Eye (tissue), 1 donor: ENCODE measurements at regions not wholly inside any gene's neighbourhood (a gene's known extent, or its start where the extent isn't known, plus 50 kb on each side); places are given as distances from the start of the nearest gene placed in this dataset.
"Not testable (repeated sequence)": the region's sequence is repeated elsewhere in the genome, so short reads cannot be mapped to it uniquely, and the experiment has no call there.

Source experiments
- DNase-seq: peaks from one replicate; pipeline ENCODE4 v3.0.0-alpha.2; 2015

DNA sequence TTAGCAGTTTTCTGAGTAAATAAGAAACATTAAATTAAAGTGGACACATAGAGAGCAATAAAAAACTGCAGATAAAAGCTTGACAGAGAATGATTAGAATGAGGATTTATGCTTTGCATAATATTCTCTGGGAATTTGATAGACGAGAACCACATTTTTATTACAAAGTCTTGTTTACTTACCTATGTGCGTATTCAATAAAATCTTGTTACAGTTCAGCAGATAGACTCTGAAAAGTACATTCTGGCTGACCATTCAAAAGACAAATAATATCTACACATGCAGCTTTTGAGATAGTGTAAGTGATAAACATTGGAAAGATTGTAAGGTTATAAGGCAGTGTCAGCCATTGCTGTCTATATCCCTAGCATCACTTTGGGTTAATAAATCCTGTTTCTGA, 381.6 kb downstream of the NYAP2 start:
- DNase-seq = no peak

DNA sequence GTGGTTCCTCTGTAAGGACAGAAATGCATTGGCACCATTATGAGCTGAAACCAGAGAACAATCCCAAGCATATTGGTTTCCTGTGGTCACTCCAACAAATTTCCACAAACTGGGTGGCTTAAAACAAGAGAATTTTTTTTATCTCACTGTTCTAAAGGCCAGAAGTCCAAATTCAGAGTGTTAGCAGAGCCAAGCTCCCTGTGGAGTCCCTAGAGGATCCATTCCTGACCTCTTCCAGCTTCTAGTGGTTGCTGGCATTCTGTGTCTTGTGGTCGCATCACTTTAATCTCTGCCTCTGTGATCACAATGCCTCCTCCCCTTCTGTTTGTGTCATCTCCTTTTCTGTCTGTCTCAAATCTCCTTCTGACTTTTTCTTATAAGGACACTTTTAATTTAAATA, 380.3 kb downstream of the NYAP2 start:
- DNase-seq = no peak

DNA sequence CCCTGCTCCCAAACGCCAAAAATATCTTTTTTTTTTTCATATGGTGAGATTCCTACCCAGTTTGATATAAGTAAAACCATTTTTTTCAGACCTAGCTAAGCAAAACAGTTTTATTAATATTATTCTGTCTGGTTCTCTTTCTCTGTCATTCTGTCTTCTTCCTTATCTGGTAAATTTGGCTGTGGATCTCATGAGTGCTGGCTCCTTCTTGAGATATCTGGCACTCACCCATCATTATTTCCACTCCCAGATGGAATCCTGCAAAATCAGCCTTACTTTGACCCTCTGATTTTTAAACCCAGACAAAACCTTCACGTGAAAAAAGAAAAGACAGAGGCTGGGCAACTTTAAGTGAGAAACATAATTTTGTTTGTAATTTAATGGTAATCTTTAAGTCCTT, 373.6 kb downstream of the NYAP2 start:
- no peak for DNase-seq

DNA sequence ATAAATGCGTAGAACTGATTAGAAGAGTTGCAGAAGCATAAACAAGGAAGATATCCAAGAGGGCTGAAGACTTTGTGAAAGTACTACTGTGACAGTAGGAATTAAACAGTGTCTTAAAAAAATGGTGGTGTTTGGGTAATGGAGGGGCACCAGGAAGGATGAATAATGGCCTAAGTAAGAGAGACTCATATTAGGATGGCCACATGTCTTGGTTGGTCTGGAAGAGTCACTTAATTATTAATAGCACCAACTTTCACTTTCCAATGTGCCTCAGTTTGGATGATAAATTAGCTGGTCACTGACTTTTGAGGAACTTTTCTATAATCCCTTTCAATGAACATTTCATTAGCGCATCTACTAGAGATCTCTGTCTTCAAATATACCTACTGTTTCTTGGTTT, 372.2 kb downstream of the NYAP2 start:
- no peak for DNase-seq

DNA sequence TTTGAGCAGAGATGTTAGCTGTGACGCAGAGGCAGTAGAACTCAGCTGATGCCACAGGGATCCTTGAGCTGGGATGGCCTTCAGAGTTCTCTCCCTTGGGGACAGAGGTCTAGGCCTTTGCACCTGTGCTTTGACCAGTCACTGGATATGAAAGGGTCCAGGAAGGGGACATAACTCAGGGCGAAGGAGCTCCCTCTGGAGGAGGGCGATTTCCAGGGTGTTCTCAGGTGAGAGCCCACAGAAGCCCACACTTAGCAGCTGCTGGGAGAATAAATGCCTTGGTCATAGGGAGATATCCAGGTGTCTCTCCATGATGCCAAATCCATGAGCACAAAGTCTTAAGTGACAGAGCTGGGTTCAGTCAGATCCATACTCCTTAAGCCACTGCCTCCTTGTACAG, 369.2 kb downstream of the NYAP2 start:
- no peak for DNase-seq

DNA sequence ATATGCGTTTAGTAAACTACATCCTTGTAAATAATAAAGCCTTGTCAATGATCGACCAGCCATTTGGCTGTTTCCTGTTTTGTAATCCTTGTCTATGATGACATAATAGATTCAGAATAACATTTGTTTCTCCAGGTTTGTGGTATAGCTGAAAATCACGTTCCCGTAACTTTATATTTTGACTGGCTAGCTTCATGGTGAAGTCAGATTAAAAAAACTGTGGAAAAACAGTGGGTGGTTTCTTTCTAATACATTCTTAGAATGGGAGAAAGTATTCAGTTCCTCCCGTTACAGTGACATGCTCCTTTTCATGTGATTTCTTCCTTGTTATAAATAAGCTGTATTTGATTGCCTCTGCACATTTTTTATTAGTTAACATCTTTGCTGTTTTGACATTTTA, 366.9 kb downstream of the NYAP2 start:
- peak; percentile 16 for DNase-seq

DNA sequence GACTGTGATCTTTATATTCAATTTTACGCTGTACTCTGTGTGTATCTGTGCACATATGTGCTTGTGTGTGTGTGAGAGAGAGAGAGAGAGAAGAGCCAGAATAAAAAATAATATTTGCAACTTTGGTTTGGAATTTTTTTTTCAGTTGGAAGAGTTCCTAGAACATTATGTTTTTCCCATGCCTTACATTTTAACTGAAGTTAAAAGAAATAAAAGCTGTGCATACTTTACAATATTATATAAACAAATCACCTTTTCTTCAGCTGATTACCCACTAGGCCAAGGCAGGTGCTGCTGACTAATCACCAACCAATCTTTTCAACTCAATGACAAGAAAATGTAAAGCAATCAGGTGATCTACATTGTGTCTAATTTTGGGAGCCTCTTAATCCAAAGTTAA, 366.3 kb downstream of the NYAP2 start:
- no peak for DNase-seq

DNA sequence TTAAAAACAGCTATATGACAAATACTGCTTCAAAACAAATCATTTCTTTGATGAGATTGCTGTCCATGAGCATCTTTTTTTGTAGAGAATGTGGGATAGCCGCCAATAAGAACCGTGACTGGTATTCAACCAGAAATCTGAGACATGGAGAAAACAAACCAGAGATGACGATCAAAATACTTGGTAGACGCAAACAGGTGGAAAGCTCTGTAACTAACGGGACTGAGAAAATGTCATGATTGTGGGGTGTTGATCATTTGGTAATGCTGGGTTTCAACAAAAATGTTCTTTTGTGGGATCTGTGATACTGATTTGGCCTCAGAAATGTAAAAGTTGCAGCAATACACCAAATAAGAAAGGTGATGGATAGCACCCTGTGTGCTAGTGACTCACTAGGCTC, 364.8 kb downstream of the NYAP2 start:
- peak; percentile 18 for DNase-seq

DNA sequence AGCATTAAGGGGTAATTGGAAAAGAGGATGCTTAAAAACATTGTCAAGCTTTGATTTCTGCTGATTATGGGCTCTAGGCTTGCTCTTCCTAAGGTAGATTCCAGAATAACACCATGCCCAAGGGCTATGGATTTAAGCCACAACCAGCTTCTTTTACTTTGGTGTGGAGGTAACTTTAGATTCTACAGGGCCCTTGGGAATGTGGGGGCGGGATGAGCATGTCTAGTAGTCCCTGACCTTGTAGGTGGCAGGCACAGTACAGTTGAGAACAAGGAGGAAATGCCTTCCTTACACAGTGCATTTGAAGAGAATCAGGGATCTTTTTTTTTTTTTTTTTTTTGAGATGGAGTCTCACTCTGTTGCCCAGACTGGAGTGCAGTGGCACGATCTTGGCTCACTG, 364.2 kb downstream of the NYAP2 start:
- no peak for DNase-seq

- no peak for DNase-seq
Measured at GRCh38 chr2:225761396-225761795, 361.9 kb downstream of the NYAP2 start.

DNA sequence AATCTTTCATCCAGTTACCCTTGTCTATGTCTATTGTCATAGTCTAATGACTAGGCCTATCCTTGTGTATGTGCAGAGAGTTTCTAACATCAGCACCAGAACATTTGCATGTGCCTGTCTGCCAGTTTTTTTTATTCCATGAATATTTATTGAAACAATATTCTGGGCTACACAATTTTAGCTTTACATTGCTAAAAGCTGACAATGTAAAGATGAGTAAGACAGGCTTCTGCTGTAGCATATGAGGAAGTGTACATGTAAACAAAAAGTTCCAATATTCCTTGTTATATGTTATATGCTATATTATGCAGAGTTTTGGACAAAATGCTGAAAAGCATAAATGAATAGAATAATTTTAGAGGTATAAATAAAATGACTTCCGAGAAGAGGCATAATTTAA, 357.7 kb downstream of the NYAP2 start:
- DNase-seq = no peak

DNA sequence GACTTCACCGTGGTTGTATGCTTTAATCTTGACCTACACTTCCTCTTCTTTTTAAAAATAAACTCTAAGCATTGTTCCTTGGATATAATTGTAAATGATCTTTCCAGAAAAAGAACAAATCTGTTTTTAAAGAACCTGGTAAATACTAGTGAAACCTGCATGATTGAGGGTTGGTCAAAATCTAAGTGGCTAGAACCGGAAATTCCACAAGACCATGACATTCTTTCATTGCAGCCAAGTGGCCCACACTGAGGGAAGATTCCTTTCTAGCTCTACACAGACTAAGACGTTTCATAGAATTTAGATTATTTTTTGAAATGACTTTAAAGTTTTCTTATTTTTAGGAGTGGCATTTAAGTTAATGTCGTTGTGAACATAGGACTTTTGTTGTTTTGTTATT, 356.7 kb downstream of the NYAP2 start:
- no peak for DNase-seq

DNA sequence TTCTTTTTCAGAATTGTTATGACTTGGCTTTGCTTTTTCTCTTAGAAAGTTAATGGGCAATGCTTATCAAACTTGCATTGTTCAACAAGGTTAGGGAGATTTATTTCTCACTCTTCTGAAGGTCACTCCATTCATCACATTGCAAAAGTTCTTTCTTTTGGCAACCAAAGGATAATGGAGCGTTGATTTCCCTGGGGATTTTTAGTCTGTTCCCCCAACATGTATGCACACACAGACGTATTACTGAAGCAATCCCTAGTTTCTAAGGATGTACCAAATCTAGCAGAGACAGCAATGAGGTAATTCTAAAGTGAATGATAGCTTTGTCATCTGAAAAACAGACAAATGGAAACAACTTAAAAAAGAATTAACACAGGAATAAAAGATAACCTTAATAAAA, 349.1 kb downstream of the NYAP2 start:
- DNase-seq = no peak

GRCh38 chr2:225743996-225744395, 344.5 kb downstream of the NYAP2 start:
- not testable (repeated sequence) for DNase-seq

- DNase-seq = no peak
Measured at GRCh38 chr2:225742487-225742886, 343.0 kb downstream of the NYAP2 start.

GRCh38 chr2:225740086-225740485, 340.6 kb downstream of the NYAP2 start:
- peak; percentile 56 for DNase-seq

- DNase-seq = no peak
Measured at GRCh38 chr2:225739328-225739727, 339.8 kb downstream of the NYAP2 start.

GRCh38 chr2:225738735-225739134, 339.2 kb downstream of the NYAP2 start:
- DNase-seq = no peak

DNA sequence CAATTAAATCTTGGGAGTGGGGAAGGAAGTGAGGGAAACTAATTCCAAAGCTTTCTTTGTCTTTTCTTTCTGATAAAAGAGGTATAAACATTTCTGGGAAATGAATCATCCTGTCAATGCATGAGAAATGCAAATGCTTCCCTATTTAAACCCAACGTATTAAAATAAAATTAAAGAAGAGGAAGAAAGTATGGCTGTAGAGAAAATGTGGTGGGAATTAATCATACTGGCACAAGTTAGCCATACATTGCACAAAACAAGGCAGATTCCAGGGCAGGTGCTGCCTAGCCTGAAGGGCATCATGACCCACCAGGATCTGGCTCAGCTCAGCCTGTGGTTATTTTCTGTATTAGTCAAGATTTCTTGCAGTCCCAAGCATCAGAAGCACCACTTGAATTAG, 338.0 kb downstream of the NYAP2 start:
- DNase-seq = no peak

DNA sequence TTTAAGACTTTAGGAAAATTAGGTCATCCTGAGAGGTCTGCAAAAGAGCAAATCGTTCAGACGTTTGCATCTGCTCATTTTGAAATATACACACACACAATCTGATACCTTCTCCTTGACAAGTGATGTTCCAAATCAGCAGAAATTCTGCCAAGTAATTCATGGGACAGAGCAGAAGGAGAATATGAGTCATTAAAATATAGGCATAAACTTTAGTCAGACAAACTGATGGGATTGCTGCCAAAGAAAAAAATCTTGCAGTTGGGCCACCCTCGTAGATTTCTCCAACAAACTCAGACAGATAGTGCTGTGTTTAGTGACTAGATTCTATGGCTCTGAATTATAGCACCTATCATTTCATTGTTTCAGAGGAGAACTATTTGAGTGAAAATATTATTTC, 336.3 kb downstream of the NYAP2 start:
- peak; percentile 40 for DNase-seq

DNA sequence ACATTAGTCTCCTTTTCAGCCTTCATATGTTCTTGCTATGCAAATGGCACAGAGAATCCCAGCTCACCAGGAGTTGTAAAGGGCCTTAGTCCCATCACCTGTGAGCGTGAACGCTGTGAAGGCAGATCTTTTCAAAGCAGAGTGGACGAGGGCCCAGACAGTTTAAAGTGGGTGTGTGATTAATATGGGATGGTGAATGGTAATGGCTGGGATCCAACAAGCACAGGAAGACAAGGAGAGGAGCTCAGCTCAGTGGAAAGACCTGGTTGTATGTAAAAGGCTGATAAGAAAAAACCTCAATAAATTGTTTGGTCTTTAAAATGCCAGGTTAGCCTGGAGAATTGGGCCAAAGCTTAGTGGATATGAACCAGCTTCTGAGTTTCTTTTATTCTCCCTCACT, 326.2 kb downstream of the NYAP2 start:
- no peak for DNase-seq
